ENCODE measurements at regions not wholly inside any gene's neighbourhood (a gene's known extent, or its start where the extent isn't known, plus 50 kb on each side); places are given as distances from the start of the nearest gene placed in this dataset.

DNA sequence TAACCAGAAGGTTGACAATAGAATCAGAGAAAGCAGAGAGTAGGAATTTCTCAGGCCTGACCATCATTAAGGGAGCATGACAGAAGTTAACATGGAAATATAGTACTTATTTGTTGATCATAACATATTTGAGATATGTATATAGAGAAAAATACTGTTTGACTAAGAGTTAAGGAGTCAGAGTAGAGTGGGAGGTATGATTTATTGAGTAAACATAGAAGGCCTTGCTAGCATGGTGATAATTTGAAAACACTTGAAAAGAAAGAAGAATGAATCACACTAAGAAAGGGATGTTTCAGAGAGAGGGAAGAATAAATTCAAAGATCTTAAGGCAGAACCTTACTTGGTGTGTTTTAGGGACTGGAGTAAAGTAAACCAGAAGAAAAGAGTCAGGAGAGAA, 437.2 kb upstream of the TECRL start:
- DNase-seq (ENCODE audit: low read depth, low spot score), result no peak
- TF ChIP-seq, protein P1, sequence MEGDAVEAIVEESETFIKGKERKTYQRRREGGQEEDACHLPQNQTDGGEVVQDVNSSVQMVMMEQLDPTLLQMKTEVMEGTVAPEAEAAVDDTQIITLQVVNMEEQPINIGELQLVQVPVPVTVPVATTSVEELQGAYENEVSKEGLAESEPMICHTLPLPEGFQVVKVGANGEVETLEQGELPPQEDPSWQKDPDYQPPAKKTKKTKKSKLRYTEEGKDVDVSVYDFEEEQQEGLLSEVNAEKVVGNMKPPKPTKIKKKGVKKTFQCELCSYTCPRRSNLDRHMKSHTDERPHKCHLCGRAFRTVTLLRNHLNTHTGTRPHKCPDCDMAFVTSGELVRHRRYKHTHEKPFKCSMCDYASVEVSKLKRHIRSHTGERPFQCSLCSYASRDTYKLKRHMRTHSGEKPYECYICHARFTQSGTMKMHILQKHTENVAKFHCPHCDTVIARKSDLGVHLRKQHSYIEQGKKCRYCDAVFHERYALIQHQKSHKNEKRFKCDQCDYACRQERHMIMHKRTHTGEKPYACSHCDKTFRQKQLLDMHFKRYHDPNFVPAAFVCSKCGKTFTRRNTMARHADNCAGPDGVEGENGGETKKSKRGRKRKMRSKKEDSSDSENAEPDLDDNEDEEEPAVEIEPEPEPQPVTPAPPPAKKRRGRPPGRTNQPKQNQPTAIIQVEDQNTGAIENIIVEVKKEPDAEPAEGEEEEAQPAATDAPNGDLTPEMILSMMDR (IDR thresholded peaks at IDR 0.05; ENCODE audit: low read depth, low read length), result no peak
- in situ Hi-C loops (cut with HindIII; ENCODE audit: low sequenced_read_pairs), result no loop called here
- no peak overlapping the region for H3K4me3 ChIP-seq (ENCODE audit: low read depth, low read length)

DNA sequence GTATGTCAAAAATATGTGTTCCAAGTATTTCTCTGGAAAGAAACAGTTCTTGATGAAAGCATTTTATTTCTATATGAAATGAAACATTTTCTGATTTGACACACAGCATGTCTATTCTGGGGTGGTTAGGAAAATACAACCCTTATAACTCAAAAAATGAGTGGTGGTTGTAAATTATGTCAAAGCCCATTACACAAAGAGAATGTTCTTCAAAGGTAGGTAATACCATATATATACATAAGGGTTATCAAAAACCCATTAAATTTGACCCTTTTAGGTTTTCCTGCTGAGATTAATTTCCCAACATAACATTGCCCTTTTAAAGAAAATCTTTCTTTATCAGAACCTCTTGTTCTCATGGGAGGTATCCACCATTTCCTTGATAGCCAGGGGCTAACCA, 420.5 kb upstream of the TECRL start:
- DNase-seq (ENCODE audit: low read depth, low spot score), result no peak
- TF ChIP-seq, protein P1 (IDR thresholded peaks at IDR 0.05; ENCODE audit: low read depth, low read length), result no peak
- H3K4me3 ChIP-seq (ENCODE audit: low read depth, low read length), result no peak overlapping the region
- in situ Hi-C loops (cut with HindIII; ENCODE audit: low sequenced_read_pairs), result no loop called here

DNA sequence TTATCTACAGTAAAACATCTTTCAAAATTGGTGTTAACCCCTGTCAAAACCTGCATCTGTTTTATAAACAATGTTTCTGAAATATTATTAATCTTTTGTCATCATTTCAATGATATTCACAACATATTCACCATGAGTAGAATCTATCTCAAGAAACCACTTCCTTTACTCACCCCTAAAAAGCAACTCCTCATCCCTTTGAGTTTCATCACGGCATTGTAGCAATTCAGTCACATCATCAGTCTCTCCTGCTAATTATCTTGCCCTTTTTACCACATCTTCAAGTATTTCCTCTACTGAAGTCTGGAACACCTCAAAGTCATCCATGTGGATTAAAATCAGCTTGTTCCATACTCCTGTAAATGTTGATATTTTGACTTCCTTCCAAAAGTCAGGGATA, 415.3 kb upstream of the TECRL start:
- in situ Hi-C loops (cut with HindIII; ENCODE audit: low sequenced_read_pairs), result no loop called here
- no peak overlapping the region for H3K4me3 ChIP-seq (ENCODE audit: low read depth, low read length)
- DNase-seq (ENCODE audit: low read depth, low spot score), result no peak
- TF ChIP-seq, protein P1 (IDR thresholded peaks at IDR 0.05; ENCODE audit: low read depth, low read length), result no peak

DNA sequence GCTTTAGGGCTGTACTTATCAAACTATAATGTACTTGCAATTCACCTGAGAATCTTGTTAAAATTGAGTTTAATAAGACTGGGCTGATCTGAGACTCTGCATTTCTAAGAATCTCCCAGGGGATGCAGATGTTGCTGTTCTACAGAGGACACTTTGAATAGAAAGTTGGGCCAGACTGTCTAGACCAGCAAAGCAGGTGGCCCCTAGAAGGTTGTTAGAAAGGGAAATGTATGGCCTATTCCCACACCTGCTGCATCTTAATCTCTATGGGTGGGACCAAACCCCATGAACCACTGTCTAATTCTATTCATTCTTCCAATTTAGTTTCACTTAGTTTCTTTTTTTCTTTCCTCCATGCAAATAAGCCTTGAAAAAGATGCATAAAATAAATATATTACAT, 413.2 kb upstream of the TECRL start:
- no peak overlapping the region for H3K4me3 ChIP-seq (ENCODE audit: low read depth, low read length)
- in situ Hi-C loops (cut with HindIII; ENCODE audit: low sequenced_read_pairs), result no loop called here
- DNase-seq (ENCODE audit: low read depth, low spot score), result no peak
- TF ChIP-seq, protein P1 (IDR thresholded peaks at IDR 0.05; ENCODE audit: low read depth, low read length), result no peak

DNA sequence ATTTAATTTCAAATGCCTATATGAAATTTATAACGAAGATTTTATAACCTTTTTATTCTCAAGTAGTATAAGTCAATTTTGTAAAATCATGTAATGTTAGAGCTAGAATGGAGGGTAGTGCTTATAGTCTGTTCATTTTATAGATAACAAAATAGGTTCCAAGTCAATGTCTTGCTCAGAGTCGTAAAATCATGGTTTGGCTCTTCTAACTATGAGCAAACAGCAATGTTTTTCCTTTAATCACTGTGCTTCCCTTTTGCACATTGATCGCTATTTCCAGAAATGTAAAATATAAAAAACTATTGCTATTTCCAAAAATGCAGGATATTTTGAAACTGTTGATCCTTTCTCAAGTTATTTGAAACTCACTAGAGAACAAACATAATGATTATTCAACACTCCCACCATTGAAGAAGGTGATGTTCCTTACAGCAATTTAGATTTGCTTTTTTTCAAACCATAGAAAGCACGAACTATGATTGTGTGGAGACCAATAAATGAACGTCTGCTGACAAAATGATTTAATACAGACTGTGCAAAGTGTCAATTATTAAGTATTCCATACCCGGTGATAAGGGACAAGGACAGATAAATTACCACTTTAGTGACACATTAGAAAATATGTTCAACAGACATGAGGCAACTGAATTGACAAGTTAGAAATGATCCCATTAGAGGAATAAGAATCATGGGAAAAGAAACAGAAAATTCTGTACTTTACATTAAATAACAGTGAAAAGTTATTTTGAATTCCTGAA, 412.1 kb upstream of the TECRL start:
- TF ChIP-seq, protein P1 (IDR thresholded peaks at IDR 0.05; ENCODE audit: low read depth, low read length), result no peak
- no peak overlapping the region for H3K4me3 ChIP-seq (ENCODE audit: low read depth, low read length)
- DNase-seq (ENCODE audit: low read depth, low spot score), result no peak
- in situ Hi-C loops (cut with HindIII; ENCODE audit: low sequenced_read_pairs), result no loop called here

DNA sequence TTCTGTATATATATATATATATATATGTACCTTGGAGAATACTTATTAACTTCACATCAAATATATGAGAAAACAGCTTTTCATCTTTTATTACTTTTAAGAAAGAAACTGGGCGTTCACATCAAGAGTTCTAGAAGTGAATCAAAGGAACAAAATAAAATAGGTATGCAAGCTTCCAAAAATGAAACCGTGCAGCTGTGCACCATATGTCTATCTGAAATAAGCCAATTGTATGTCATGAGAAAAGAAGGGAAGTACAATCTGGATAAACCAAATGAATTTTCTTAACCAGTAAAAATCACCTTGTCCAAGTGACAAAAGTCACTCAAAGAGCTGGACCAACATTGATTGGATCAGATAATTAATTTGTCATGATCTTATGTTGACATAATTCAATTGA, 405.4 kb upstream of the TECRL start:
- TF ChIP-seq, protein P1 (IDR thresholded peaks at IDR 0.05; ENCODE audit: low read depth, low read length), result no peak
- in situ Hi-C loops (cut with HindIII; ENCODE audit: low sequenced_read_pairs), result no loop called here
- no peak for DNase-seq (ENCODE audit: low read depth, low spot score)
- no peak overlapping the region for H3K4me3 ChIP-seq (ENCODE audit: low read depth, low read length)
